Aorta (tissue), 5 donors: ENCODE measurements at regions not wholly inside any gene's neighbourhood (a gene's known extent, or its start where the extent isn't known, plus 50 kb on each side); places are given as distances from the start of the nearest gene placed in this dataset.

Experiments used
- ATAC-seq: fragments of 200-7000 bp; cut with Tn5 transposase; one replicate; pipeline ENCODE4 v1.9.1; 2022; ENCODE audit warnings: moderate library complexity; ENCODE audit not compliant: low FRiP score
- DNase-seq, 2 donors: peaks; one replicate each; pipeline ENCODE4 v3.0.0-alpha.2; 2020
- H3K27ac ChIP-seq, 2 donors: one replicate each; pipeline ENCODE4 v1.5.1; 2013; ENCODE audit warnings: low read length in 2 of 2, mild to moderate bottlenecking in 2 of 2, moderate library complexity in 2 of 2, control low read depth in 1 of 2, inconsistent platforms in 1 of 2, low read depth in 1 of 2
- H3K27me3 ChIP-seq, 2 donors: one replicate each; pipeline ENCODE4 v1.6.1; 2013; ENCODE audit warnings: control low read depth in 1 of 2, low read length in 1 of 2, mild to moderate bottlenecking in 1 of 2, moderate library complexity in 1 of 2; ENCODE audit not compliant: insufficient read depth in 2 of 2, control insufficient read depth in 1 of 2
- H3K36me3 ChIP-seq, 2 donors: one replicate each; pipeline ENCODE4 v1.6.1; 2013; ENCODE audit warnings: control low read depth in 1 of 2, low read length in 1 of 2, mild to moderate bottlenecking in 1 of 2; ENCODE audit not compliant: insufficient read depth in 2 of 2, control insufficient read depth in 1 of 2
- H3K4me1 ChIP-seq, 2 donors: one replicate each; pipeline ENCODE4 v1.6.1; 2013; ENCODE audit warnings: low read length in 2 of 2, control low read depth in 1 of 2, mild to moderate bottlenecking in 1 of 2, moderate library complexity in 1 of 2; ENCODE audit not compliant: insufficient read depth in 2 of 2, control insufficient read depth in 1 of 2
- H3K4me3 ChIP-seq, 2 donors: one replicate each; pipeline ENCODE4 v1.5.1; 2013; ENCODE audit warnings: low read length in 2 of 2, control low read depth in 1 of 2, mild to moderate bottlenecking in 1 of 2
- H3K9me3 ChIP-seq: one replicate; pipeline ENCODE4 v1.6.1; 2013; ENCODE audit warnings: mild to moderate bottlenecking, low read length; ENCODE audit not compliant: control insufficient read depth
- WGBS, 2 donors: extraction: QIAGEN DNeasy Blood & Tissue Kit; methylation state at CpG; one replicate each; pipeline ENCODE4 v1.1.7; 2013; 5-methylcytosine and 5-hydroxymethylcytosine counted together
- intact Hi-C, 2 donors: fragments of 100-400 bp; cut with DNase I; formaldehyde crosslinking; loops; one replicate each; pipeline versions ENCODE4 v1.14.2 to v1.15.0; 2022
- donor health status: healthy with polysubstance abuse.
- donor health status: Bipolar disorder and iron deficiency.
- donor health status: DM: no; HTN: no; CAD: no.
- donor health status: DM: no; HTN: no; CAD: no.
- donor health status: DM: yes; HTN: yes; CAD: no.

DNA sequence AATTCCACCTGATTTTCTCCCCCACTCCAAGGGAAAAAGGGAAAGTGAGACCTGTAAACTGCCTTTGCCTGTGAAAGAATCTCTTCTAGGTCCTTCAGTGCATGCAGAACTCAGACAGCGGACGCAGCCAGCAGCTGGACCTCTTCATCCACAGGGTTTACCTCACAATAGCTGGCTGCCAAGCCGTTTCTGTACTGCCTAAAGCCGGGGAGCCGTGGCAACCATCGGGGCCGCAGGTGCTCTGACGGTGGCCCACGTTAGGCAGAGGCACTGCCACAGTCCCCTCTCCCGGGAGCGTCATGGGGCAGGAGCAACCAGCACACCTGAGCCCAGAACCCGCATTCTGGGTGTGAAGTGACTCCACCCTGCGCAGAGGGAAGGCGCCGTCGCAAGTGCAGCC lies 206.1 kb downstream of the TTLL2 start:
- Histone ChIP-seq H3K27ac (no peak overlapping the region), H3K9me3 (no peaks in the 10 kb centered on the region), H3K27me3 (no peaks in the 10 kb centered on the region), H3K4me3 (no peak overlapping the region), H3K4me1 (no peaks in the 10 kb centered on the region), H3K36me3 (no peaks in the 10 kb centered on the region)
- no peak for DNase-seq
- 87 to 91% methylated on average over 16 of the region's 16 CpGs for WGBS, 2 donors
- ATAC-seq, result no peak
- intact Hi-C loops, result no loop called here

DNA sequence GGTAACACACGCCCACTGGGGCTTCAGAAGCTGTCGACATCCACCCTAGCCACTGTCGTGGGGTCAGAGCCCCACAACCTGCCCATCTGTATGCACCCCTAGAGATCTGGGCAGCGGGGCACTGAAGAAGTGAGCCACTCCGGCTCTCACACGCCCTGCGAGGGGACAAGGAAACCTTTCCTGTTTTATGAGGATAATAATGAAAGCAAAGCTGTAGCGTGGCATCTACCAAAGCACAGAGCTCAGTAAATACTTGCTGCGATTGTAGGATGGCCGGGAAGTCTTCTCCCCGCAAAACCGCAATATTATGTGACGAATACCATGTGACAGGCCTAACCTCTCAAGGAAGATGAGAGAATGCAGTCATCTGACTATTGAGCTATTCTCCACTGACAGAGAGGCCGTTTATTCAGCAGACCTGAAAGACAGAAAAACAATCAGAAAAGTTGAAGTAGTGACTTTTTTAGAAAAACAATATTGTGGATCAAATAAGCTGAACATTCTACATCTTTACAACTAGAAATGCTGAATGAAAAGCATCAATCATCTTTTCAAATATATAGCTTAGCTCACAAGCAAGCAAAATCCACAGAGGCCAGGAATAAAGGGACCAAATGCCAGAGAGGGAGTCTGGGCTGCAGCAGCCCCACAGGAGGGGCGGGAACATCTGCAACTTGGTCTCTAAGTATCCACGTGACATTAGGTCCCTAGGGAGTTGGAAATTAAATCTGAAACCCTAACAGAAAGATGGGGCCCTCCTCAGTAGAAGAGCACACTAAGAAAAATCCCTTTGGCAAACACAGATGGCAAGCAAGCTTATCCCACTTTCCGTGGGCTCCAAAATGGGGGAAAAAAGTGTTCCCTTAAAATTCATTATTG lies 207.8 kb downstream of the TTLL2 start:
- 95% methylated on average over 17 of the region's 17 CpGs for WGBS, 2 donors

GRCh38 chr6:167533851-167534250 lies 209.0 kb downstream of the TTLL2 start:
- Histone ChIP-seq H3K4me3 (no peak overlapping the region), H3K36me3 (no peaks in the 10 kb centered on the region), H3K9me3 (no peaks in the 10 kb centered on the region), H3K27ac (no peak overlapping the region), H3K27me3 (no peaks in the 10 kb centered on the region), H3K4me1 (no peaks in the 10 kb centered on the region)
- ATAC-seq (no peak), DNase-seq (no peak)
- intact Hi-C loops, result no loop called here
- 38% methylated on average over 5 of the region's 5 CpGs for WGBS, 2 donors

More for the DNA sequence above, 207.8 kb downstream of the TTLL2 start:
- no peak overlapping the region for H3K4me3 ChIP-seq
- H3K4me1 ChIP-seq, result no peaks in the 10 kb centered on the region
- H3K27ac ChIP-seq, result no peak overlapping the region
- ATAC-seq (no peak), DNase-seq (no peak)
- no peaks in the 10 kb centered on the region for H3K9me3 ChIP-seq
- intact Hi-C loops, result no loop called here
- no peaks in the 10 kb centered on the region for H3K27me3 ChIP-seq
- H3K36me3 ChIP-seq, result no peaks in the 10 kb centered on the region

GRCh38 chr6:167537816-167538215 lies 212.9 kb downstream of the TTLL2 start:
- H3K9me3 ChIP-seq, result no peaks in the 10 kb centered on the region
- no peak for DNase-seq
- 20 to 80% methylated on average over 2 of the region's 2 CpGs for WGBS, 2 donors
- H3K4me1 ChIP-seq, result no peaks in the 10 kb centered on the region
- intact Hi-C loops, result no loop called here
- no peak overlapping the region for H3K27ac ChIP-seq
- H3K27me3 ChIP-seq, result no peaks in the 10 kb centered on the region
- ATAC-seq, result no peak
- no peak overlapping the region for H3K4me3 ChIP-seq
- H3K36me3 ChIP-seq, result no peaks in the 10 kb centered on the region

- H3K27ac ChIP-seq, result no peak overlapping the region
- H3K9me3 ChIP-seq, result no peaks in the 10 kb centered on the region
- WGBS, 2 donors, result 12% methylated on average over 4 of the region's 4 CpGs
- ATAC-seq (no peak), DNase-seq (no peak)
- intact Hi-C loops, result no loop called here
- H3K27me3 ChIP-seq, result no peaks in the 10 kb centered on the region
- no peaks in the 10 kb centered on the region for H3K36me3 ChIP-seq
- H3K4me1 ChIP-seq, result peaks cover 0 to 6% of the 10 kb centered on the region in 2 donors
- no peak overlapping the region for H3K4me3 ChIP-seq
Measured at GRCh38 chr6:167538746-167539145, 213.9 kb downstream of the TTLL2 start.

GRCh38 chr6:167540796-167541195 lies 215.9 kb downstream of the TTLL2 start:
- peak overlapping the region in 1 of 2 donors; percentile 75 for H3K27ac ChIP-seq
- peaks cover 0 to 6% of the 10 kb centered on the region in 2 donors for H3K4me1 ChIP-seq
- 5 to 8% methylated on average over 7 of the region's 7 CpGs for WGBS, 2 donors
- H3K9me3 ChIP-seq, result no peaks in the 10 kb centered on the region
- DNase-seq (no peak), ATAC-seq (no peak)
- no peaks in the 10 kb centered on the region for H3K36me3 ChIP-seq
- no peaks in the 10 kb centered on the region for H3K27me3 ChIP-seq
- no peak overlapping the region for H3K4me3 ChIP-seq
- intact Hi-C loops, result loop anchor here in 1 of 2 donors (10.0 kb wide), 1 partner anchor 146 kb away; no protein-coding TSS in a partner anchor

DNA sequence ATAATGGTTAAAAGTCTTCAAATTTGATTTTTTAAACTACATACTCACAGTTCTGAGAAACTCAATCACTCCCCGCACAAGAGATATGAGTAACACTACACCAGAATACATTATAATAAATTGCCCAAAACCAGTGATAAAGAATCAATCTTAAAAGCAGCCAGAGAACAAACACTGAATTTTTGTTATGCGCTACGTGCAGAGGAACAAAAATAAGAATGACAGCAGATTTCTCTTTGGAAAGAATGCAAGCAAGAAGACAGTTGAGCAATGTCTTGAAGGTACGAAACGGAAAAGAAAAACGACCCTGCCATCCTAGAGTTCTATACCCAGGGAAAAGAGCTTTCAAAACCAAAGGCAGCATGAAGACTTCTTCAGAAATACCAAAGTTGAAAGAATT lies 216.7 kb downstream of the TTLL2 start:
- WGBS, 2 donors, result 89 to 93% methylated on average over 6 of the region's 6 CpGs
- Histone ChIP-seq H3K4me3 (no peak overlapping the region), H3K9me3 (no peaks in the 10 kb centered on the region), H3K4me1 (peaks cover 0 to 6% of the 10 kb centered on the region in 2 donors), H3K27me3 (no peaks in the 10 kb centered on the region), H3K27ac (no peak overlapping the region), H3K36me3 (no peaks in the 10 kb centered on the region)
- DNase-seq, result no peak
- intact Hi-C loops, result loop anchor here in 1 of 2 donors (10.0 kb wide), 1 partner anchor 147 kb away; no protein-coding TSS in a partner anchor
- no peak for ATAC-seq

DNA sequence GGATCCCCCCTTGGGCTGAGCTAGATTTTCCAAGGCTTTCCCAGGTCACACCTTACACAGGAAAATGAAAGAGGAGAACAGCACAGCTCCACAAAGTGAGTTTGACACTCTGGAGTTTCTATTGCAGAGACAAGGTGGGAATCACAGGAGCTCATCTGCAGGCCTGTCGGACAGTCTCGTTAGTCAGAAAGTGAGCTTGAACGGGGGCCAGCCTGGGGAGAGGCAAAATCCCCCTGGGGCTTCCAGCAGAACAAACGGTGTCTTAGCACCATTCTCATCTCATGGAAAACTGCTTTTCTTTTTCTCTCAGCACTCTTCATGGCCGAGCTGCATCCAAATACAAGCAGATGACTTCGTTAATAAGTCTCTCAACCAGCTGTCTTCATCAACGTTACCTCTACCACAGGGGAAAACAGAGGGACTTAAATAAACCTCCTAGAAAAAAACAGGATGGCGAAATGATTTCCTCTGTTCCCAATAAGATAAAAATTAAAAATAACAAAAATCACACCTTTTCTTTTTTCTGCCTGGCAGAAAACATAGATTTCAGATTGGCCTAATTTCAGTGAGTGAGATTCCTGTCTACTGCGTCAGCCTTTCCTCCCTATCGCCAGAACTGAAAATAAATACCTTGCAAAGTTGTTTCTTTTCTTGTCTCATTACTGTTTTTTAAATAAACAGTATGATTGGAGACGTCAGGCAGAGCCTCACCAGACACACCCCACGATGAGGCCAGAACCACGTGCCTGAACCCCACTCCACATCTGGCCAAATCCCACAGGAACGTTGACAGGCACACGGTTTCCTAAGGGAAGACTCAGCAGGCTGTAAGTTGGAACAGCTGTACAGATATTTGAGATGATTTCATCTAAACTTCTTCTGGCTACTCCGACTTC lies 219.0 kb downstream of the TTLL2 start:
- Histone ChIP-seq H3K36me3 (no peaks in the 10 kb centered on the region), H3K27me3 (no peaks in the 10 kb centered on the region), H3K4me1 (peaks cover 0 to 6% of the 10 kb centered on the region in 2 donors), H3K4me3 (no peak overlapping the region), H3K27ac (peak overlapping the region; percentile 92 to 93), H3K9me3 (no peaks in the 10 kb centered on the region)
- intact Hi-C loops, result loop anchor here in 1 of 2 donors (10.0 kb wide), 1 partner anchor 149 kb away; no protein-coding TSS in a partner anchor
- peak in 1 of 2 donors; percentile 63 for DNase-seq
- 4 to 8% methylated on average over 16 of the region's 16 CpGs for WGBS, 2 donors
- peak; percentile 72 for ATAC-seq
